HL-60 (cell line): ENCODE measurements at regions not wholly inside any gene's neighbourhood (a gene's known extent, or its start where the extent isn't known, plus 50 kb on each side); places are given as distances from the start of the nearest gene placed in this dataset.

ENCODE experiments used
- DNase-seq, 2 experiments: peaks; one replicate each; pipeline ENCODE4 v3.0.0-alpha.2; 2010 to 2020; ENCODE audit warnings: low read depth in 1 of 2, low spot score in 1 of 2
- H3K27ac ChIP-seq: fragments of 250-450 bp; sonication (Bioruptor Pico); replicated peaks from 2 replicates; pipeline ENCODE4 v1.5.1; 2020; ENCODE audit warnings: mild to moderate bottlenecking, moderate library complexity
- H3K27me3 ChIP-seq: fragments of 250-450 bp; sonication (Bioruptor Pico); 2 replicates; pipeline ENCODE4 v1.5.1; 2021; ENCODE audit warnings: mild to moderate bottlenecking, moderate library complexity; ENCODE audit not compliant: insufficient read depth, poor library complexity, severe bottlenecking
- H3K4me3 ChIP-seq: replicated peaks from 2 replicates; pipeline ENCODE4 v1.5.1; 2011; ENCODE audit warnings: mild to moderate bottlenecking, control low read depth, low read length; ENCODE audit not compliant: insufficient read depth
- GABPA ChIP-seq: IDR thresholded peaks from 2 replicates; pipeline ENCODE4 v1.6.1; 2012; ENCODE audit warnings: low read depth
- POLR2AphosphoS5 ChIP-seq: IDR thresholded peaks from 2 replicates; pipeline ENCODE4 v1.6.1; 2012; ENCODE audit warnings: low read depth
- SPI1 ChIP-seq: IDR thresholded peaks from 2 replicates; pipeline ENCODE4 v1.6.1; 2012; ENCODE audit warnings: low read depth, mild to moderate bottlenecking, borderline replicate concordance
- TF ChIP-seq, protein P1 (sequence below): IDR thresholded peaks from 2 replicates; pipeline ENCODE4 v1.6.1; 2012; ENCODE audit warnings: low read depth; ENCODE audit not compliant: insufficient replicate concordance
- TF ChIP-seq, protein P2 (sequence below): IDR thresholded peaks from one replicate; pipeline ENCODE4 v1.5.1; 2011; ENCODE audit warnings: low read length, control low read depth, inconsistent platforms; ENCODE audit not compliant: insufficient read depth

DNA sequence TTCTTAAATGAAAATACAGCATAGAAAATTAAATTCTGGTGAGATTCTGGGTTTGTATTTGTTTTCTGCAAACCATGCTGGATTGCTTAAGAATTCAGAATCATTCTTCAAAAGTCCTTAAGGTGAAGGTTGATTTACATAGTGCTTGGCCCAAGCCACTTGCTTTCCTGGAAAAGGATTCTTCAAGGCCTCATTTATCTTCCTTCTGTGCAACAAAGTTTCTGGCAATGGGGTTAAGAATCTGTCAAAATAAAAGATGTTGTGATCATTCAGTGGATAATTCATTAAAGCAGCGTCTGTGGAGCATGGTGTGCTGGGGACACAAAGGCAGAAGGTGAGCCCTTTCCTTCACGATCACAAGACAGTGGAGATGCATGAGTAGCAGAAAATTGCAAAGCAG lies 351.9 kb downstream of the GALR1 start:
- H3K27ac ChIP-seq = no peak overlapping the region
- no peak for DNase-seq
- H3K27me3 ChIP-seq = no peaks in the 10 kb centered on the region
- TF ChIP-seq POLR2AphosphoS5 (no peak), SPI1 (no peak), GABPA (no peak)
- TF ChIP-seq, protein P1, sequence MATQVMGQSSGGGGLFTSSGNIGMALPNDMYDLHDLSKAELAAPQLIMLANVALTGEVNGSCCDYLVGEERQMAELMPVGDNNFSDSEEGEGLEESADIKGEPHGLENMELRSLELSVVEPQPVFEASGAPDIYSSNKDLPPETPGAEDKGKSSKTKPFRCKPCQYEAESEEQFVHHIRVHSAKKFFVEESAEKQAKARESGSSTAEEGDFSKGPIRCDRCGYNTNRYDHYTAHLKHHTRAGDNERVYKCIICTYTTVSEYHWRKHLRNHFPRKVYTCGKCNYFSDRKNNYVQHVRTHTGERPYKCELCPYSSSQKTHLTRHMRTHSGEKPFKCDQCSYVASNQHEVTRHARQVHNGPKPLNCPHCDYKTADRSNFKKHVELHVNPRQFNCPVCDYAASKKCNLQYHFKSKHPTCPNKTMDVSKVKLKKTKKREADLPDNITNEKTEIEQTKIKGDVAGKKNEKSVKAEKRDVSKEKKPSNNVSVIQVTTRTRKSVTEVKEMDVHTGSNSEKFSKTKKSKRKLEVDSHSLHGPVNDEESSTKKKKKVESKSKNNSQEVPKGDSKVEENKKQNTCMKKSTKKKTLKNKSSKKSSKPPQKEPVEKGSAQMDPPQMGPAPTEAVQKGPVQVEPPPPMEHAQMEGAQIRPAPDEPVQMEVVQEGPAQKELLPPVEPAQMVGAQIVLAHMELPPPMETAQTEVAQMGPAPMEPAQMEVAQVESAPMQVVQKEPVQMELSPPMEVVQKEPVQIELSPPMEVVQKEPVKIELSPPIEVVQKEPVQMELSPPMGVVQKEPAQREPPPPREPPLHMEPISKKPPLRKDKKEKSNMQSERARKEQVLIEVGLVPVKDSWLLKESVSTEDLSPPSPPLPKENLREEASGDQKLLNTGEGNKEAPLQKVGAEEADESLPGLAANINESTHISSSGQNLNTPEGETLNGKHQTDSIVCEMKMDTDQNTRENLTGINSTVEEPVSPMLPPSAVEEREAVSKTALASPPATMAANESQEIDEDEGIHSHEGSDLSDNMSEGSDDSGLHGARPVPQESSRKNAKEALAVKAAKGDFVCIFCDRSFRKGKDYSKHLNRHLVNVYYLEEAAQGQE = no peak
- TF ChIP-seq, protein P2, sequence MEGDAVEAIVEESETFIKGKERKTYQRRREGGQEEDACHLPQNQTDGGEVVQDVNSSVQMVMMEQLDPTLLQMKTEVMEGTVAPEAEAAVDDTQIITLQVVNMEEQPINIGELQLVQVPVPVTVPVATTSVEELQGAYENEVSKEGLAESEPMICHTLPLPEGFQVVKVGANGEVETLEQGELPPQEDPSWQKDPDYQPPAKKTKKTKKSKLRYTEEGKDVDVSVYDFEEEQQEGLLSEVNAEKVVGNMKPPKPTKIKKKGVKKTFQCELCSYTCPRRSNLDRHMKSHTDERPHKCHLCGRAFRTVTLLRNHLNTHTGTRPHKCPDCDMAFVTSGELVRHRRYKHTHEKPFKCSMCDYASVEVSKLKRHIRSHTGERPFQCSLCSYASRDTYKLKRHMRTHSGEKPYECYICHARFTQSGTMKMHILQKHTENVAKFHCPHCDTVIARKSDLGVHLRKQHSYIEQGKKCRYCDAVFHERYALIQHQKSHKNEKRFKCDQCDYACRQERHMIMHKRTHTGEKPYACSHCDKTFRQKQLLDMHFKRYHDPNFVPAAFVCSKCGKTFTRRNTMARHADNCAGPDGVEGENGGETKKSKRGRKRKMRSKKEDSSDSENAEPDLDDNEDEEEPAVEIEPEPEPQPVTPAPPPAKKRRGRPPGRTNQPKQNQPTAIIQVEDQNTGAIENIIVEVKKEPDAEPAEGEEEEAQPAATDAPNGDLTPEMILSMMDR = no peak
- H3K4me3 ChIP-seq = no peak overlapping the region

DNA sequence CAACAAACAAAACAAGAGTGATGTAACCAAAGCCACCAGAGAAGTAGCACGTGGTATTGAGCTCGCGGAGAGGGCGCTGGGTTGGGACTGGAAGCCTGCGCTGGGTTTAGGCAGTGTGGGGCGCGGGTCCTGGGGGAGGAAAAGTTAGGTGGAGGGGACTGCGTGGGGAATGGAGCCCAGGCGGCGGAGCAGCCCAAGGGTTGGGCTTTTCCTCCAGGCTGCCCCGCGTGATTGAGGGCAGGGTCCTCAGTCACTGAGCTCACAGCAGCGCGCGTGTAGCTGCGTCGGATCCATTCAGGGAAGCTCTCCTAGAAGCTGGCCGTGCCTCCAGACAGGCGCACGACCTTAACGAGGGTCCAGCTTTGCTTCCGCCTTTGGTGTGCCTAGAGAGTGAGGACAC lies 357.4 kb downstream of the GALR1 start:
- H3K27me3 ChIP-seq = no peaks in the 10 kb centered on the region
- H3K4me3 ChIP-seq = no peak overlapping the region
- H3K27ac ChIP-seq = no peak overlapping the region
- DNase-seq = no peak
- TF ChIP-seq, protein P2 = no peak
- TF ChIP-seq POLR2AphosphoS5 (no peak), SPI1 (no peak), GABPA (no peak)
- TF ChIP-seq, protein P1 = no peak

DNA sequence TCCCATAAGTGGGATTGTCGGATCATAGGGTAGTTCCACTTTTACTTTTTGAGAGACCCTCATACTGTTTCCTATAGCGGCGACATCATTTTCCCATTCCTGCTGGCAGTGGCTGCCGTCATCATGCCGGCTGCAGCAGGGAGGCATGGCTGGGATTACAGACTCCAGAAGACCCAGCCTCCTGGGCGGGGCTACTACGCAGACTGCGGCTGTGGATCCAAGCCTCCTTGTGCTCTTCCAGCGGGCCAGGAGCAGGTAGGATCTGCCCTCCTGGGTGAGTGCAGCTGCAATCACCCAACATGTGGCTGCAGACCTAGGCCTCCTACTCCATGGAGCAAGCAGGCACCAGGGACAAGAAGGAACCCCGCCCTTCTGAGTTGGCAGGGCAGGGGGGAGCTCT lies 359.2 kb downstream of the GALR1 start:
- no peak overlapping the region for H3K4me3 ChIP-seq
- H3K27me3 ChIP-seq = no peaks in the 10 kb centered on the region
- H3K27ac ChIP-seq = no peak overlapping the region
- TF ChIP-seq, protein P2 = no peak
- TF ChIP-seq SPI1 (no peak), GABPA (no peak), POLR2AphosphoS5 (no peak)
- TF ChIP-seq, protein P1 = no peak
- no peak for DNase-seq
